G401.6 (cell line): ENCODE measurements at regions not wholly inside any gene's neighbourhood (a gene's known extent, or its start where the extent isn't known, plus 50 kb on each side); places are given as distances from the start of the nearest gene placed in this dataset.
"Not testable (repeated sequence)": the region's sequence is repeated elsewhere in the genome, so short reads cannot be mapped to it uniquely, and the experiment has no call there.

Experiments
- FAIRE-seq: peaks from 2 replicates; lab custom pipeline; 2012; peaks lifted over from hg19 to GRCh38; lab: Jason Lieb, UNC

GRCh38 chr1:164443166-164443565 lies 115.8 kb upstream of the PBX1 start:
- FAIRE-seq: no peak

- FAIRE-seq: no peak
Observed at GRCh38 chr1:164443836-164444235, 115.1 kb upstream of the PBX1 start.

- no peak for FAIRE-seq
Observed at GRCh38 chr1:164446020-164446419, 113.0 kb upstream of the PBX1 start.

- no peak for FAIRE-seq
Observed at GRCh38 chr1:164452549-164452948, 106.4 kb upstream of the PBX1 start.

- FAIRE-seq: no peak
Observed at GRCh38 chr1:164456272-164456671, 102.7 kb upstream of the PBX1 start.

- not testable (repeated sequence) for FAIRE-seq
Observed at GRCh38 chr1:164459176-164459575, 99.8 kb upstream of the PBX1 start.

GRCh38 chr1:164466001-164466421 lies 93.0 kb upstream of the PBX1 start:
- no peak for FAIRE-seq

- FAIRE-seq: no peak
Observed at GRCh38 chr1:164466429-164466828, 92.6 kb upstream of the PBX1 start.

- no peak for FAIRE-seq
Observed at GRCh38 chr1:164470996-164471395, 88.0 kb upstream of the PBX1 start.

GRCh38 chr1:164472841-164473240 lies 86.1 kb upstream of the PBX1 start:
- no peak for FAIRE-seq

GRCh38 chr1:164473544-164473943 lies 85.4 kb upstream of the PBX1 start:
- no peak for FAIRE-seq

GRCh38 chr1:164475834-164476233 lies 83.2 kb upstream of the PBX1 start:
- no peak for FAIRE-seq

- FAIRE-seq: no peak
Observed at GRCh38 chr1:164477343-164477742, 81.6 kb upstream of the PBX1 start.

- no peak for FAIRE-seq
Observed at GRCh38 chr1:164479242-164479641, 79.7 kb upstream of the PBX1 start.

GRCh38 chr1:164480285-164480907 lies 78.6 kb upstream of the PBX1 start:
- no peak for FAIRE-seq

GRCh38 chr1:164495905-164496304 lies 63.1 kb upstream of the PBX1 start:
- no peak for FAIRE-seq

GRCh38 chr1:164498792-164499191 lies 60.2 kb upstream of the PBX1 start:
- no peak for FAIRE-seq

- FAIRE-seq: no peak
Observed at GRCh38 chr1:164504749-164505148, 54.2 kb upstream of the PBX1 start.
